GM18526 (cell line): ENCODE measurements at regions not wholly inside any gene's neighbourhood (a gene's known extent, or its start where the extent isn't known, plus 50 kb on each side); places are given as distances from the start of the nearest gene placed in this dataset.

Source experiments
- POLR2A ChIP-seq: IDR thresholded peaks from 3 replicates; pipeline ENCODE4 v1.6.1; 2011; ENCODE audit not compliant: insufficient read length; ENCODE audit errors: extremely low read depth

- no peak for TF ChIP-seq POLR2A
Observed at GRCh38 chrX:40249582-40249981, 151.8 kb upstream of the BCOR start.

DNA sequence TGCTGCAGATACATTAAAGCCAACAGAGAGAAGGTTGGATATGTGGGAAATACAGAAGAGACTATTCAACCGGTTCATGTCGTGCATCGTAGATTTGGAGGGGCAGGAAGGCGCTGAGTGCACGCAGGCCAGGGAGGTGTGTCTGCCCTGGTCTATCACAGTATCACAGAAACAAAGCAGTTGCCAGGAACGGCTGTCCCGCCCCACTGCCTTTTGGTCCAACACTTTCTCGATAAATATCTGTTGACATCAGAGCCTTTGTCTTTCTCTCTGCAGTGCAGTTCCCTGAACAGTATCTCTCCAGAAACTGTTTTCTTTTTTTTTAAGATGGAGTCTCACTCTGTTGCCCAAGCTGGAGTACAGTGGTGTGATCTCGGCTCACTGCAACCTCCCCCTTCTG is 151.1 kb upstream of the BCOR start:
- no peak for TF ChIP-seq POLR2A

DNA sequence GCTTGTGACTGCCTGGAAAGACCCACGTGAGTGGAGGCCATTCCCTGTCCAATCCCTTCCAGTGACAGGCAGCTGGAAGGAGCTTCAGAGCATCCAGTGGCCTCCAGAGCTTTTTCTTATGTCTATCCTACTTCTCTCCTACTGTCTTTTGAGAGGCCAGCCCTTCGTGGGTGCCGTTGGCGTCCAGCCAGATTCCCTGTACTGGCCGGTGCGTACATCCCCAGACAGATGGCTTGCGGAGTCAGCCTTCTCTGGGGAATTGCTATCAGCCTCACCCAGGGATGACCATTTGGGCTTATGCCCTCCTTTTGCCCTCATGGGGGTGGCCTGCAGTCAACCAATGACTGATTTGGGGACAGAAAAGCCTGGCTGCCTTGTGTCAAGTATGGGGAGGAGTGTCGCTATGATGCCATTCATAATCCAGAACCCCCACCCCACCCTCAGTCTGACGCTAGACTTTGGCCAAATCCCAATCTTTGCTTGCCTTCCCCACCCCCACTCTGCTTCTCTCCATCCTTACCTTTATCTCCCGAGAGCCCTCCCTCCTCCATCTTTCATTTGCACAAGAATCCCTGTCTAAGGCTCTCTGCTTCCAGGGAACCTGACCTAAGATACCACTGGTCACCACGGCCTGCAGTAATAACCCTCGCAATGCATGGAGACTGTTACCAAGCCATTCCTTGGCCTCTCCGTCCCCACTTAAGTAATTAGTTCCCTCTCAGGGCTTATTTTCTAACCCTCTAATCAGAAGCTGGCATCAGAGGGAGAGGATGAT is 150.3 kb upstream of the BCOR start:
- TF ChIP-seq POLR2A, result no peak

DNA sequence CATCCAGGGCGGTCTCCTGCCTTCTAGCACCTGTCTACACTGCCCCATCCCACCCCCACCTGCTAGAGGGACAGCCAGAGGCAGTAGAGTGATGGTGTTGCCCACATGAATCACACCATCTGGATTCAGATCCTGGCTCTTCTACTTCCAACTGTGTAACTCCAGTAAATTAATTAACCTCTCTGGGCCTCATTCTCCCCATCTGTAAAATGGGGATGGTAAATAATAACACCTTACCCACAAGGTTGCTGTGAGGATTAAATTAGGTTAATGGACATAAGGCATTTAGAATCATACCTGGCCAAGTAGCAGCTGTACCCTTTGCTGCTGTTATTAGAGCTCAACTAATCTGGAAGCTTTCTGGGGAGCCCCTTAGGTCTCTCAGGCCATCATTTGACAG is 149.6 kb upstream of the BCOR start:
- no peak for TF ChIP-seq POLR2A

GRCh38 chrX:40245488-40246071 is 147.8 kb upstream of the BCOR start:
- TF ChIP-seq POLR2A, result no peak

- no peak for TF ChIP-seq POLR2A
Observed at GRCh38 chrX:40244980-40245379, 147.2 kb upstream of the BCOR start.

GRCh38 chrX:40243755-40244515 is 146.2 kb upstream of the BCOR start:
- no peak for TF ChIP-seq POLR2A

- no peak for TF ChIP-seq POLR2A
Observed at GRCh38 chrX:40240844-40241243, 143.1 kb upstream of the BCOR start.

GRCh38 chrX:40237731-40238178 is 140.0 kb upstream of the BCOR start:
- TF ChIP-seq POLR2A, result no peak

DNA sequence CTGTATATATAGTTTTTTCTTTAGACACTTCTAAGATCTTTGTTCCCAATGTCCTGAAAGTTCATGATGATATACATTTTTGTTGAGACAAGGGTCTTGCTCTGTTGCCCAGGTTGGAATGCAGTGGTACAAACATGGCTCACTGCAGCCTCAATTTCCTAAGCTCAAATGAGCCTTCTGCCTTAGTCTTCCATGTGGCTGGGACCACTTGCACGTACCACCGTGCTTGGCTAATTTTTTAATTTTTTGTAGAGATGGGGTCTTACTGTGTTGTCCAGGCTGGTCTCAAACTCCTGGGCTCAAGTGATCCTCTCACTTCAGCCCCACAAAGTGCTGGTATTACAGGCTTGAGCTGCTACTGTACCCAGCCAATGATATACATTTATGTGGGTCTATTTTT is 132.9 kb upstream of the BCOR start:
- no peak for TF ChIP-seq POLR2A

DNA sequence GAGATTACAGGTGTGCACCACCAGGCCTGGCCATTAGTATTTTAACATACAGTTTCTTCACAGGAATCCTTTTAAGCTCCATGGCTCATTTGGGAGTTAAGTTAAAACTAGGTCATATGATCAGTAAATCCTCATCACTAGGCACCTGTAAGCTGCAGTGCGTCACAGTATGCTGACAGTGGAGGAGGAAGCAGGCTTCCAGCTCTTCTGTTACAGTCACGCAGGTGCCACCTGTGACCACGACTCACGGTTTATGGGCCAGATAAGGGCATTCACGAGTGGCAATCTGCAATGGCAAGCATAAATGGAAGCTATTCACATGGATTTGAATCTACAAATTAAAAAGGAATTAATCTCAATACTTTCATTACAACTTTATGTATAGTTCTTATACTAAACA is 129.4 kb upstream of the BCOR start:
- no peak for TF ChIP-seq POLR2A

- TF ChIP-seq POLR2A, result no peak
Observed at GRCh38 chrX:40224658-40225057, 126.9 kb upstream of the BCOR start.

- TF ChIP-seq POLR2A, result no peak
Observed at GRCh38 chrX:40213092-40213491, 115.3 kb upstream of the BCOR start.

DNA sequence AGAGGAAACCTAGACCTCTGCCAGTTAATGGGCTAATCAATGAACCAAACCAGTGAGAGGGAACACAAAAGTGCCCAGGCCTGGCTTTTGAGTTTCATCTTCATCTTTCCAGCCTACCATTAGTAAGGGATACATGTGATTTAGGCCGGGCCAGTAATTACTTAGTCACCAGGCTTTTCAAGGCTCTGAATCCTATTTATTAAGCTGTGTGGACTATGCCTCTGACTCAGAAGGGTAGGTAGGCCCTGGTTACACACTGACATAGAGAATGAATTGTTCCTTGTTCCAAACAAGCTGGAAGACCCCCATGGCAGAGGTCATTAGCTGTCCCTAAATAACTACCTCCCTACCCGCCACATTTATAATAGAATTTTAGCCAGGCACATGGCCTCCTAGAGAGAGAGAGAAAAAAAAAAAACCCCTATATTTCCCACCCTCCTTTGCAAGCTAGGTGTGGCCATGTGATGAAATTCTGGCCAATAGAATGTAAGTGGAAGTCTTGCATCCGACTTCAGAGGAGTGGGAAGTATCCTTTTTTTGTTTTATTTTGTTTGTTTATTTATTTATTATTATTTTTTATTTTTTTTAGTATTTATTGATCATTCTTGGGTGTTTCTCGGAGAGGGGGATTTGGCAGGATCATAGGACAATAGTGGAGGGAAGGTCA is 112.3 kb upstream of the BCOR start:
- TF ChIP-seq POLR2A, result no peak

DNA sequence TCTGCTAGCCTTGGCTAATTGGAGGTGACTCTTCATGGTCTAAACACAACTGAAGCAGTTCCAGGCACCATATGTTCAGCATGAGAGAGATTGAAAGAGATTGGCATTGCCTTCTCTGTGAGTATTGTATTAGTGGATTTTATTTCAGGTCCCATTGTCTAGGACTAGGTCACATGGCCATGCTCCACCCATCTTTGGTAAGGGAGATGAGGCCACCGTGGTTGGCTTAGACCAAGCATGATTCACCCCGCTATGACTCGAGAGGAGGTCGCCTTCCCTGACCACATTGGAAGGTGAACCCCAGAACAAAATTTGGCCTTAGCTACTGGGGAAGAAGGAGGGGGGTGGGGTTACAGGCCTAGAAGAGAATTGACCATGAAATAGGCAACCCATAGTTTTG is 109.9 kb upstream of the BCOR start:
- TF ChIP-seq POLR2A, result no peak

GRCh38 chrX:40205471-40205870 is 107.7 kb upstream of the BCOR start:
- no peak for TF ChIP-seq POLR2A
